HG02938 (cell line): ENCODE measurements at regions not wholly inside any gene's neighbourhood (a gene's known extent, or its start where the extent isn't known, plus 50 kb on each side); places are given as distances from the start of the nearest gene placed in this dataset.

Experiments
- ATAC-seq: cut with Tn5 transposase; IDR thresholded peaks from one replicate; pipeline ENCODE4 v1.9.1; 2021; ENCODE audit warnings: mild to moderate bottlenecking, moderate library complexity; ENCODE audit not compliant: unreplicated experiment

- ATAC-seq = no peak
Measured at GRCh38 chr3:176933704-176934103, 263.6 kb downstream of the TBL1XR1 start.

GRCh38 chr3:176932433-176932832 is 264.8 kb downstream of the TBL1XR1 start:
- ATAC-seq = no peak

DNA sequence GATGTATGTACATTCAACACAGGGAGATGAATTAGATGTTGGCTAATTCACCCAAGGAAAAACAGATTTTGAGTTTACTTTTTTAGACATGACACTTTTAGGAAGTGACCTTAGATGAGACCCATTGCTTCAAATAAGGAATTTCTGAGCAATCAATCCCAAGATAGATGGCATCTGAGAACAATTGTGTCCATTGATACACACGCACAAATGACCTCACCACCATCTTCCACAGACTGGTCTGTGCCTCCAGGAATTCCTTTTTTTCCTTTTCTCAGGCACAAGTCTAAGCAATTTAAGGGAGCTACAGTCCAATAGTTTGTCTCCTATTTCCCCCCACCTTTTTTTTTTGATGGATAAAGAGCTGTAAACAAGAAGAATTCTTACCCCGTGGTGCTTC is 265.3 kb downstream of the TBL1XR1 start:
- no peak for ATAC-seq

DNA sequence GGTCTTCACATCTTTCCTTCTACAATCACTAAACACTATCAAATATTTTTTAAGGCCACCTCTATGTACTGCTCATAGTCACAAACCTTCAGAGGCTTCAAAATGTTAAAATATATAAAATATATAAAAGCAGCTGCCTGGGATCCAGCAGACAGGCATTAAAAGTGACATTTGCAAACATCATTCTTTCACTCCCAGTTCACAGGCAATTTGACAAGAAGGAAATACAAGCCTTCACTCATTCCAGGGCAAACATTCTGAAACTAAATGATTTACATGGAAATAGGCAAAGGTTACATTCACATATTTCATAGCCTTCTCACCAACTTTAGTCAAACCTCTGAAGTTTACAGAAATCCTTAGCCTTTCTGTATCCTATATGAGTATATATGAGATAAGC is 266.3 kb downstream of the TBL1XR1 start:
- ATAC-seq = no peak

- ATAC-seq = no peak
Measured at GRCh38 chr3:176928582-176928931, 268.7 kb downstream of the TBL1XR1 start.

- ATAC-seq = no peak
Measured at GRCh38 chr3:176927706-176928581, 269.3 kb downstream of the TBL1XR1 start.

- ATAC-seq = no peak
Measured at GRCh38 chr3:176927280-176927679, 270.0 kb downstream of the TBL1XR1 start.

- ATAC-seq = no peak
Measured at GRCh38 chr3:176926688-176927087, 270.6 kb downstream of the TBL1XR1 start.

GRCh38 chr3:176926034-176926433 is 271.2 kb downstream of the TBL1XR1 start:
- ATAC-seq = no peak

GRCh38 chr3:176920766-176921160 is 276.5 kb downstream of the TBL1XR1 start:
- ATAC-seq = no peak

DNA sequence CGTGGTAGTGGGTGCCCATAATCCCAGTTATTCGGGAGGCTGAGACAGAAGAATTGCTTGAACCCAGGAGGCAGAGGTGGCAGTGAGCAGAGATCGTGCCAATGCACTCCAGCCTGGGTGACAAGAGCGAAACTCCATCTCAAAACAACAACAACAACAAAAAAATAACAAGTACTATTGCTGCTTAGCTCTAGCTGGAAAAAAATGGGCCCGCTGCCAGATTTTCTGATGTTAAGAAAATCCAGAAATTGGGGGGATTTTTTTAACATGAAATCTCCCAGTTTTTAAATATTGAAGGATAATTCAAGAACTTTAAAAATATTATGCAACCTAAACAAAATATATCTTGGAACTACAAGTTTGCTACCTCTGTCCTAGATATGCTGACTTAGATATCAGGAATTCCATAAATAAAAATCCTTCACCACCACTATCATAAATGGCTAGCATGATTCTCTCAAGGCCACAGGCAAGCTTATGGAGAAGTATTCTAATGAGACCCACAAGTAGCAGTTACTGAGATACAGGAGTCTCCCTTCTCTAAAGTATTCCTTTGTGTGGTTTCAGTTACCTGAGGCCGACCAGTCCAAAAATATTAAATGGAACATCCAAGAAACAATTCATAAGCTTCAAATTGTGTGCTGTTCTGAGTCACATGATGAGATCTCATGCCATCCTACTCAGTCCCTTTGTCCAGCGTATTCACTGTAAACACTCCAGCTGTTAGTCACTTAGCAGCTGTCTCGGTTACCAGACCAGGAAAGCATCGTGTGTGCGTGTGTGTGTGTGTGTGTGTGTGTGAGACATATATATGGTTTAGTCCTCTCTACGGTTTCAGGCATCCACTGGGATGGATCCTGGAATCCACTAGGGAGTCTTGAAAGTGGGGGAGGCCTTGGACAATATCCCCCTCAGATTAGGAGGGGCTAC is 277.2 kb downstream of the TBL1XR1 start:
- ATAC-seq = no peak

DNA sequence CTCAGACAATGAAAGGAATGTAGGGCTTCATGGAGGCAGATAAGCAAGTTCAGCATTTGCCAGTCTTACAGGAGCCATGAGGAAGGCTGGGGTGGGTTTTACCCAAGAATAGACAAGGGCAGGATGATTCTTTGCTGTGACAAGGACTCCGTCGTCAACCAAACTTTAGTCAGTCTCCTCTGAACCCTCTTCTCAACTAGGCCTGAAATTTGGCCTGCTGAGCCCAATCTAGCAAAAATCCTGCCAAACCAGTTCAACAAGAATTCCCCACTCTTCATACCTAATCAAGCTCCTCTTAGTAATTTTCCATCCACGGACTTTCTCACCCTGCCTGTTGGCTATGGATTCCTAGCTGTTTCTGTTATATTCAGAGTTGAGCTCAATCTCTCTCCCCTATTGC is 280.5 kb downstream of the TBL1XR1 start:
- no peak for ATAC-seq

- ATAC-seq = no peak
Measured at GRCh38 chr3:176914764-176915163, 282.5 kb downstream of the TBL1XR1 start.

- ATAC-seq = no peak
Measured at GRCh38 chr3:176911579-176911978, 285.7 kb downstream of the TBL1XR1 start.

DNA sequence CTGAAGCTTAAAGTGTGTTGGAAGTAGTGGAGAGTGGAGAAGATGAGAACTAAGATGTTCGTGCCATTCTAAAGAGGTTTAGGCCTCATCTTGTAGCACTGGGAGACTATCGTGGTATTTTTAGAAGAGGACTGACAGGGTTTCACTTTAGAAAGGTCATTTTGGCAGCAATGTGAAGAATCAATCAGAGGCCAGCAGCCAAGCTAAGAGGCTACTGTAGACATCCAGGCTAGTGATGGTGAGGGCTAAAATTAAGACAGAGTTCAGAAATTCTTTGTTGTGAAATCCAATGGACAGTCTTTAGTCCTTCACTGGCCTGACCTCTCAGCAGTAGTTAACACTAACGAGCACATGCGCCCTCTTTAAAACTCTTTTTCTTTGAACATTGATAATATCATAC is 288.2 kb downstream of the TBL1XR1 start:
- no peak for ATAC-seq

DNA sequence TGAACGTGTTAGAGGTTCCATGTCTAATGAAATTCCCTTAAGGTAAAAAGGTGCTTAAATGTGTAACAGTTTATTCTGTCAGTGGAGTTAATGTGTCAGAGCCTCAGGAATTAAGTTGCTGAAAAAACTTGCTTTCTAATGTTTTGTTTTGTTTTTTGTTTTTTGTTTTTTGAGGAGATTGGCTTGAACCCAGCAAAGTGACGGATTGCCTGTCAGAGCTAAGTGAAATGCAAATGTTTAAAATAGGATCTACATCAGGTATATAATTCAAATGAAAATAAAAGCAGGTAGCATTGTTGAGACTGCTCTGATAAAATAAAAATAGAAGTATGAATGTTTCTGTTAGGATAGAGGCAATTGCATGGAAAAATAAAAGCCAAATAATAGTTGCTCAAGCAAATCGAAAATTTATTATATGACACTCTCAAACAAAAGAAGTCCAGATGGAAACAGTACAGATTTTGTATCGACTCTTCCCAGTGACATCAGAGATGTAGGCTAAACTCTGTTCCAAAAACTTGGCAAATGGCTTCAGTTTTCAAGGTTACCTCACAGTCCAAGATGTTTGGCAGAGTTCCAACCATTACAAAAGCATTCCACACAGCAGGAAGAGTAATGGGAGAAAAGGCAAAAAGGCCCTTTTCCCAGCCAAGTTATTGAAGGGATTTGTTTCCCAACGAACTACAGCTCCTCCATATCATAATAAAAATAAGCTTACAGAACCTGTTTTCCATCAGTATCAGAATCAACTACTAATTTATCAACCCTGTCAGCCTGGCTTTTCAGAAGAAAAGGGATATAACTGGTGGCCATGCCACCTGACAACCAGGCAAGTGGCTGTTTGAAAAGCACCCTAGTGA is 291.0 kb downstream of the TBL1XR1 start:
- no peak for ATAC-seq

GRCh38 chr3:176905331-176905730 is 292.0 kb downstream of the TBL1XR1 start:
- no peak for ATAC-seq

GRCh38 chr3:176904506-176904905 is 292.8 kb downstream of the TBL1XR1 start:
- no peak for ATAC-seq

DNA sequence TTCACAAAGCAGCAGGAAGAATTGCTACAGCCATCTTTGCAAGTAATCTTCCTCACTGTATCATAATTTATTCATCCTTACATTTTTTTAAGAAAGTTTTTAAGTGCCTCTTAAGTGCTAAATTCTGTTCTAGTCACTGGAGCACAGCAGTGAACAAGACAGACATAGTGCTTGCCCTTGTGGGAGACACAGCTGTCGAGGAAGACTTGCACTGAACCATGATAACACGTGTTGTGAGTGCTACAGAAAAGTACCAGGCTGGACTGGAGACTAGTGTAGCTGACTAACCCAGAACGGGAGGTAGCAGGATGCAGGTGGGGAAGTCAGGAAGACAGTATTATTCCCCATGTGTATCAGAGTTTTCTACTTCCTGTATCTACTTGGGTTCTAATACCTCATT is 300.6 kb downstream of the TBL1XR1 start:
- ATAC-seq = no peak

DNA sequence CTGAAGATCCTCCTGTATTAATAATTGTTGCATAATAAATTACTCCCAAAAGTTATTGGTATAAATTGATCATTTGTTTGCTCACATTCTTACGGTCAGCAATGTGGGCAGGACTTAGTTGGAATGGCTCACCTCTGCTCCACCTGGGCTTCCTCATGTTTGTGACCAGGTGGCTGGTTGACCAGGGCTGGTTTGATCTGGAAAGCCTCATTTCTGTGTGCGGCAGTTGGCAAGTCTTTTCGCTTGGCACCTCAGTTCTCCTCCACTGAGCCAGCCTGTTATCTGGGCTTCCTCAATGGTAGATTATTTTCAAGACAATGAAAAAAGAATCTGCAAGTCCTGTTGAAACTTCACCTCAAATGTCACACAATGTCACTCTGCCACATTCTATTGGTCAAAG is 301.1 kb downstream of the TBL1XR1 start:
- ATAC-seq = no peak

- ATAC-seq = no peak
Measured at GRCh38 chr3:176879710-176880109, 317.6 kb downstream of the TBL1XR1 start.
